ENCODE measurements at regions not wholly inside any gene's neighbourhood (a gene's known extent, or its start where the extent isn't known, plus 50 kb on each side); places are given as distances from the start of the nearest gene placed in this dataset.

DNA sequence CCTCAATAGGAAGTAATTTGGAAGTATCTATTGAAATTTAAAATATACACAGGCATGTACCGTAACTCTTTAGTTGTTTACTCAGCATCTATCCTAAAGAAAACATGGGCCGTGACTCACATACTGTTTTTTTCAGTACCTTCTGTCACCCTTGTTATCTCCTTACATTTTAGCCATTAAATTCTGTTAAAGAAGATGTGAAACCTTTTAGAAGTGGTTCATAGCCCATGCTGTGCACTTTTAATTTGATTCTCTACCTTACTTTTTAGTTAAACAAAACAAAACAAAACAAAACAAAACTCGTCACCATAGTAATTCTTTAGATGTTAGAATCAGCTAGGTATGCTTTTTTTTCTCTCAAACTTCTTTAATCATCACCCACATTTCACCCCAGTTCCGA is 494.4 kb upstream of the RGS6 start:
- TF ChIP-seq POLR2AphosphoS5 (IDR thresholded peaks at IDR 0.05; ENCODE audit: low read depth), result no peak
- TF ChIP-seq REST (IDR thresholded peaks at IDR 0.05; ENCODE audit: insufficient replicate concordance, low read depth), result no peak
- TF ChIP-seq, protein P1, sequence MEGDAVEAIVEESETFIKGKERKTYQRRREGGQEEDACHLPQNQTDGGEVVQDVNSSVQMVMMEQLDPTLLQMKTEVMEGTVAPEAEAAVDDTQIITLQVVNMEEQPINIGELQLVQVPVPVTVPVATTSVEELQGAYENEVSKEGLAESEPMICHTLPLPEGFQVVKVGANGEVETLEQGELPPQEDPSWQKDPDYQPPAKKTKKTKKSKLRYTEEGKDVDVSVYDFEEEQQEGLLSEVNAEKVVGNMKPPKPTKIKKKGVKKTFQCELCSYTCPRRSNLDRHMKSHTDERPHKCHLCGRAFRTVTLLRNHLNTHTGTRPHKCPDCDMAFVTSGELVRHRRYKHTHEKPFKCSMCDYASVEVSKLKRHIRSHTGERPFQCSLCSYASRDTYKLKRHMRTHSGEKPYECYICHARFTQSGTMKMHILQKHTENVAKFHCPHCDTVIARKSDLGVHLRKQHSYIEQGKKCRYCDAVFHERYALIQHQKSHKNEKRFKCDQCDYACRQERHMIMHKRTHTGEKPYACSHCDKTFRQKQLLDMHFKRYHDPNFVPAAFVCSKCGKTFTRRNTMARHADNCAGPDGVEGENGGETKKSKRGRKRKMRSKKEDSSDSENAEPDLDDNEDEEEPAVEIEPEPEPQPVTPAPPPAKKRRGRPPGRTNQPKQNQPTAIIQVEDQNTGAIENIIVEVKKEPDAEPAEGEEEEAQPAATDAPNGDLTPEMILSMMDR (IDR thresholded peaks at IDR 0.05; ENCODE audit: insufficient read depth, low read length), result no peak
- TF ChIP-seq SPI1 (IDR thresholded peaks at IDR 0.05; ENCODE audit: borderline replicate concordance, low read depth), result no peak
- TF ChIP-seq GABPA (IDR thresholded peaks at IDR 0.05; ENCODE audit: low read depth), result no peak
- no peak for DNase-seq (ENCODE audit: low read depth in 1 of 2, low spot score in 1 of 2)
- no peaks in the 10 kb centered on the region for H3K27me3 ChIP-seq (ENCODE audit: insufficient read depth, poor library complexity, severe bottlenecking)
- H3K4me3 ChIP-seq (replicated peaks; ENCODE audit: insufficient read depth, low read length), result no peak overlapping the region
- no peak overlapping the region for H3K27ac ChIP-seq (replicated peaks)

DNA sequence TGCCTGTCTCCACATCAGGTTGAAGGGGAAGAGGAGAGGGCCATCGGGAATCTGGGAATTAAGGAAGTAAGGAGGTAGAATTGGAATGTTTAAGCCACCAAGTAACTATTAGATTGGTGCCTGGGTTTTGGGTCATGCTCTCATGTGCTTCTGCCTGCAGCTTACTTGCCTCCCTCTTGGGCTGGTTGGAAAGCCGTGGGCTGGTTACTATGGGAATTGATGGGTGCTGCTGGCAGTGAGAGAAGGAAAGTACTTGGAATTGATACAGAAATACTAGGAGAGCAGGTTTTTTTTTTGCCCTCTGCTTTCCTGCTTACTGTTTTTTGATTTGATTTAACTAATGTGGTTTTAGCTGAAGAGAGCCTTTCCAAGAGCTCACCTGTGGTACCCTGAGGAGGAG is 493.5 kb upstream of the RGS6 start:
- Histone ChIP-seq H3K4me3 (replicated peaks; ENCODE audit: insufficient read depth, low read length) (no peak overlapping the region), H3K27me3 (ENCODE audit: insufficient read depth, poor library complexity, severe bottlenecking) (no peaks in the 10 kb centered on the region), H3K27ac (replicated peaks) (no peak overlapping the region)
- no peak for DNase-seq (ENCODE audit: low read depth in 1 of 2, low spot score in 1 of 2)
- TF ChIP-seq GABPA (IDR thresholded peaks at IDR 0.05; ENCODE audit: low read depth) (no peak), SPI1 (IDR thresholded peaks at IDR 0.05; ENCODE audit: borderline replicate concordance, low read depth) (no peak), REST (IDR thresholded peaks at IDR 0.05; ENCODE audit: insufficient replicate concordance, low read depth) (no peak), POLR2AphosphoS5 (IDR thresholded peaks at IDR 0.05; ENCODE audit: low read depth) (no peak)
- TF ChIP-seq, protein P1 (IDR thresholded peaks at IDR 0.05; ENCODE audit: insufficient read depth, low read length), result no peak

- no peak for TF ChIP-seq GABPA (IDR thresholded peaks at IDR 0.05; ENCODE audit: low read depth)
- TF ChIP-seq, protein P1 (IDR thresholded peaks at IDR 0.05; ENCODE audit: insufficient read depth, low read length), result no peak
- no peak for TF ChIP-seq REST (IDR thresholded peaks at IDR 0.05; ENCODE audit: insufficient replicate concordance, low read depth)
- TF ChIP-seq SPI1 (IDR thresholded peaks at IDR 0.05; ENCODE audit: borderline replicate concordance, low read depth), result no peak
- no peak for TF ChIP-seq POLR2AphosphoS5 (IDR thresholded peaks at IDR 0.05; ENCODE audit: low read depth)
- no peak overlapping the region for H3K27ac ChIP-seq (replicated peaks)
- no peaks in the 10 kb centered on the region for H3K27me3 ChIP-seq (ENCODE audit: insufficient read depth, poor library complexity, severe bottlenecking)
- no peak for DNase-seq (ENCODE audit: low read depth in 1 of 2, low spot score in 1 of 2)
- no peak overlapping the region for H3K4me3 ChIP-seq (replicated peaks; ENCODE audit: insufficient read depth, low read length)
Observed at GRCh38 chr14:71441126-71441525, 491.1 kb upstream of the RGS6 start.
